ENCODE measurements at regions not wholly inside any gene's neighbourhood (a gene's known extent, or its start where the extent isn't known, plus 50 kb on each side); places are given as distances from the start of the nearest gene placed in this dataset.

GRCh38 chr1:4083231-4084047, 183.4 kb upstream of the C1orf174 start:
- no peaks in the 10 kb centered on the region for H3K79me2 ChIP-seq (ENCODE audit: control insufficient read depth, insufficient read depth, low read length)
- no TSS peak for BruUV-seq (replicated peaks)
- H3K27me3 ChIP-seq (ENCODE audit: control insufficient read depth in 2 of 2, insufficient read depth in 2 of 2, low read length in 2 of 2) = no peaks in the 10 kb centered on the region
- no peaks in the 10 kb centered on the region for H4K20me1 ChIP-seq (replicated peaks; ENCODE audit: control insufficient read depth, extremely low read depth, insufficient read depth, low read length)
- H3K9ac ChIP-seq (replicated peaks; ENCODE audit: extremely low read depth, insufficient read depth, low read length) = no peak overlapping the region
- H3K4me3 ChIP-seq (replicated peaks in 1 of 3; ENCODE audit: insufficient read depth in 1 of 3, low read depth in 1 of 3, low read length in 3 of 3) = no peak overlapping the region
- TF ChIP-seq MAX (IDR thresholded peaks at IDR 0.05; ENCODE audit: insufficient read depth, insufficient read length) = no peak
- no peak for TF ChIP-seq POLR2A (IDR thresholded peaks at IDR 0.05; ENCODE audit: low read depth, low read length)
- H3K27ac ChIP-seq (ENCODE audit: insufficient read depth, low read depth, low read length) = no peak overlapping the region
- H3K9me1 ChIP-seq (replicated peaks; ENCODE audit: control insufficient read depth, extremely low read depth, insufficient read depth, low read length) = no peaks in the 10 kb centered on the region
- H3K36me3 ChIP-seq (ENCODE audit: control insufficient read depth in 2 of 2, extremely low read depth in 1 of 2, insufficient read depth in 2 of 2, low read length in 2 of 2) = no peaks in the 10 kb centered on the region
- no peak overlapping the region for H2AFZ ChIP-seq (ENCODE audit: low read depth, low read length)
- FAIRE-seq (no peak), DNase-seq (ENCODE audit: low read depth, low spot score) (no peak)
- no peaks in the 10 kb centered on the region for H3K4me1 ChIP-seq (ENCODE audit: control insufficient read depth, extremely low read depth, insufficient read depth, low read length)
- dilution Hi-C loops (cut with MboI; ENCODE audit: extremely low pct_ligation_motif_present, low sequenced_read_pairs) = no loop called here
- intact Hi-C loops (cut with micrococcal nuclease) = no loop called here
- ChIA-PET POLR2A (no interaction called here), CTCF (no interaction called here)
- H3K4me2 ChIP-seq (ENCODE audit: insufficient read depth, low read length) = no peak overlapping the region
- H3K9me3 ChIP-seq (replicated peaks; ENCODE audit: control insufficient read depth, insufficient read depth, low read length) = peaks cover 3% of the 10 kb centered on the region

GRCh38 chr1:4084048-4084431, 184.0 kb upstream of the C1orf174 start:
- POLR2A ChIA-PET = no interaction called here
- intact Hi-C loops (cut with micrococcal nuclease) = no loop called here
- no peaks in the 10 kb centered on the region for H3K27me3 ChIP-seq (ENCODE audit: control insufficient read depth in 2 of 2, insufficient read depth in 2 of 2, low read length in 2 of 2)
- no peaks in the 10 kb centered on the region for H3K9me1 ChIP-seq (replicated peaks; ENCODE audit: control insufficient read depth, extremely low read depth, insufficient read depth, low read length)
- FAIRE-seq (no peak), DNase-seq (ENCODE audit: low read depth, low spot score) (no peak)
- CTCF ChIA-PET = no interaction called here
- TF ChIP-seq FOS (IDR thresholded peaks at IDR 0.05; ENCODE audit: borderline replicate concordance, insufficient read depth, low read length) (no peak), EZH2 (IDR thresholded peaks at IDR 0.05; ENCODE audit: borderline replicate concordance, low read depth, low read length, severe bottlenecking) (no peak), POLR2A (IDR thresholded peaks at IDR 0.05; ENCODE audit: low read depth, low read length) (no peak), GATA2 (IDR thresholded peaks at IDR 0.05; ENCODE audit: insufficient read depth, insufficient read length, low read depth, low read length) (no peak), POLR2AphosphoS5 (IDR thresholded peaks at IDR 0.05; ENCODE audit: insufficient read depth, low read depth, low read length) (no peak), MAX (IDR thresholded peaks at IDR 0.05; ENCODE audit: insufficient read depth, insufficient read length) (no peak), MYC (IDR thresholded peaks at IDR 0.05; ENCODE audit: low read depth, low read length) (no peak)
- TF ChIP-seq, protein P1, sequence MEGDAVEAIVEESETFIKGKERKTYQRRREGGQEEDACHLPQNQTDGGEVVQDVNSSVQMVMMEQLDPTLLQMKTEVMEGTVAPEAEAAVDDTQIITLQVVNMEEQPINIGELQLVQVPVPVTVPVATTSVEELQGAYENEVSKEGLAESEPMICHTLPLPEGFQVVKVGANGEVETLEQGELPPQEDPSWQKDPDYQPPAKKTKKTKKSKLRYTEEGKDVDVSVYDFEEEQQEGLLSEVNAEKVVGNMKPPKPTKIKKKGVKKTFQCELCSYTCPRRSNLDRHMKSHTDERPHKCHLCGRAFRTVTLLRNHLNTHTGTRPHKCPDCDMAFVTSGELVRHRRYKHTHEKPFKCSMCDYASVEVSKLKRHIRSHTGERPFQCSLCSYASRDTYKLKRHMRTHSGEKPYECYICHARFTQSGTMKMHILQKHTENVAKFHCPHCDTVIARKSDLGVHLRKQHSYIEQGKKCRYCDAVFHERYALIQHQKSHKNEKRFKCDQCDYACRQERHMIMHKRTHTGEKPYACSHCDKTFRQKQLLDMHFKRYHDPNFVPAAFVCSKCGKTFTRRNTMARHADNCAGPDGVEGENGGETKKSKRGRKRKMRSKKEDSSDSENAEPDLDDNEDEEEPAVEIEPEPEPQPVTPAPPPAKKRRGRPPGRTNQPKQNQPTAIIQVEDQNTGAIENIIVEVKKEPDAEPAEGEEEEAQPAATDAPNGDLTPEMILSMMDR (IDR thresholded peaks at IDR 0.05; ENCODE audit: extremely low read depth in 1 of 2, insufficient read depth in 1 of 2, low read depth in 1 of 2, low read length in 2 of 2) = no peak
- no peaks in the 10 kb centered on the region for H3K4me1 ChIP-seq (ENCODE audit: control insufficient read depth, extremely low read depth, insufficient read depth, low read length)
- no peak overlapping the region for H2AFZ ChIP-seq (ENCODE audit: low read depth, low read length)
- H3K4me2 ChIP-seq (ENCODE audit: insufficient read depth, low read length) = no peak overlapping the region
- dilution Hi-C loops (cut with MboI; ENCODE audit: extremely low pct_ligation_motif_present, low sequenced_read_pairs) = no loop called here
- no peak overlapping the region for H3K9ac ChIP-seq (replicated peaks; ENCODE audit: extremely low read depth, insufficient read depth, low read length)
- H3K27ac ChIP-seq (ENCODE audit: insufficient read depth, low read depth, low read length) = no peak overlapping the region
- H4K20me1 ChIP-seq (replicated peaks; ENCODE audit: control insufficient read depth, extremely low read depth, insufficient read depth, low read length) = no peaks in the 10 kb centered on the region
- H3K36me3 ChIP-seq (ENCODE audit: control insufficient read depth in 2 of 2, extremely low read depth in 1 of 2, insufficient read depth in 2 of 2, low read length in 2 of 2) = no peaks in the 10 kb centered on the region
- H3K79me2 ChIP-seq (ENCODE audit: control insufficient read depth, insufficient read depth, low read length) = no peaks in the 10 kb centered on the region
- H3K9me3 ChIP-seq (replicated peaks; ENCODE audit: control insufficient read depth, insufficient read depth, low read length) = peaks cover 2% of the 10 kb centered on the region
- H3K4me3 ChIP-seq (replicated peaks in 1 of 3; ENCODE audit: insufficient read depth in 1 of 3, low read depth in 1 of 3, low read length in 3 of 3) = no peak overlapping the region
- no TSS peak for BruUV-seq (replicated peaks)
